GM23338 (cell line): ENCODE measurements at regions not wholly inside any gene's neighbourhood (a gene's known extent, or its start where the extent isn't known, plus 50 kb on each side); places are given as distances from the start of the nearest gene placed in this dataset.

Experiments used
- ATAC-seq: fragments of 200-7000 bp; cut with Tn5 transposase; 3 replicates; pipeline ENCODE4 v1.9.1; 2020
- DNase-seq: peaks from one replicate; pipeline ENCODE4 v3.0.0-alpha.2; 2015; ENCODE audit warnings: low spot score
- H2AFZ ChIP-seq: fragments of 200-600 bp; sonication (generic); 2 replicates; pipeline ENCODE4 v1.8.0; 2016; ENCODE audit warnings: antibody characterized with exemption, mild to moderate bottlenecking, moderate library complexity
- H3F3A ChIP-seq: fragments of 200-600 bp; sonication (generic); replicated peaks from 2 replicates; pipeline ENCODE4 v1.8.0; 2017; ENCODE audit warnings: antibody characterized with exemption, mixed run types, low read depth
- H3K27ac ChIP-seq: fragments of 200-600 bp; sonication (generic); 2 replicates; pipeline ENCODE4 v1.6.1; 2016; ENCODE audit warnings: low read depth
- H3K27me3 ChIP-seq: fragments of 200-600 bp; sonication (generic); 2 replicates; pipeline ENCODE4 v1.8.0; 2016; ENCODE audit warnings: mild to moderate bottlenecking, mixed run types, moderate library complexity; ENCODE audit not compliant: insufficient read depth
- H3K36me3 ChIP-seq: fragments of 200-600 bp; sonication (generic); 2 replicates; pipeline ENCODE4 v1.8.0; 2016; ENCODE audit warnings: mild to moderate bottlenecking; ENCODE audit not compliant: insufficient read depth
- H3K4me1 ChIP-seq: fragments of 200-600 bp; sonication (generic); 2 replicates; pipeline ENCODE4 v1.8.0; 2016; ENCODE audit warnings: mild to moderate bottlenecking, moderate library complexity; ENCODE audit not compliant: insufficient read depth
- H3K4me2 ChIP-seq: fragments of 200-600 bp; sonication (generic); 2 replicates; pipeline ENCODE4 v1.7.1; 2017; ENCODE audit warnings: mixed run types
- H3K4me3 ChIP-seq: fragments of 200-600 bp; sonication (generic); 2 replicates; pipeline ENCODE4 v1.6.1; 2016; ENCODE audit warnings: mixed run types
- H3K79me2 ChIP-seq: fragments of 200-600 bp; sonication (generic); replicated peaks from 2 replicates; pipeline ENCODE4 v1.8.0; 2017; ENCODE audit warnings: mild to moderate bottlenecking; ENCODE audit not compliant: insufficient read depth
- H3K9me2 ChIP-seq: fragments of 200-600 bp; sonication (generic); 2 replicates; pipeline ENCODE4 v1.8.0; 2017; ENCODE audit not compliant: insufficient read depth
- H4K20me1 ChIP-seq: fragments of 200-600 bp; sonication (generic); replicated peaks from 2 replicates; pipeline ENCODE4 v1.8.0; 2017; ENCODE audit warnings: mild to moderate bottlenecking; ENCODE audit not compliant: insufficient read depth
- H3K27ac Mint-ChIP-seq: 2 replicates; pipeline ENCODE4 v1.8.0; 2020; ENCODE audit warnings: inconsistent platforms, mild to moderate bottlenecking, moderate library complexity, mixed read lengths
- H3K27me3 Mint-ChIP-seq: 3 replicates; pipeline ENCODE4 v1.8.0; 2022; ENCODE audit warnings: low read depth, mild to moderate bottlenecking, moderate library complexity, mixed read lengths, inconsistent platforms; ENCODE audit not compliant: insufficient read depth, poor library complexity
- H3K36me3 Mint-ChIP-seq: 3 replicates; pipeline ENCODE4 v1.8.0; 2021; ENCODE audit warnings: low read depth, mild to moderate bottlenecking, inconsistent platforms, moderate library complexity, mixed read lengths
- H3K4me1 Mint-ChIP-seq: 3 replicates; pipeline ENCODE4 v1.8.0; 2020; ENCODE audit warnings: mild to moderate bottlenecking, inconsistent platforms, mixed read lengths
- H3K4me3 Mint-ChIP-seq: 3 replicates; pipeline ENCODE4 v1.8.0; 2021; ENCODE audit warnings: moderate library complexity, mild to moderate bottlenecking, inconsistent platforms, mixed read lengths
- H3K9me3 Mint-ChIP-seq: 3 replicates; pipeline ENCODE4 v1.8.0; 2020; ENCODE audit warnings: moderate library complexity, mild to moderate bottlenecking, inconsistent platforms, mixed read lengths
- ETS1 ChIP-seq: IDR thresholded peaks from 2 replicates; pipeline ENCODE4 v1.6.1; 2016; ENCODE audit warnings: antibody characterized with exemption
- EZH2phosphoT487 ChIP-seq: fragments of 200-600 bp; sonication (generic); IDR thresholded peaks from one replicate; pipeline ENCODE4 v1.8.1; 2018; ENCODE audit warnings: antibody characterized with exemption; ENCODE audit not compliant: unreplicated experiment
- JUNB ChIP-seq: IDR thresholded peaks from one replicate; pipeline ENCODE4 v1.6.1; 2016; ENCODE audit warnings: antibody characterized with exemption; ENCODE audit not compliant: unreplicated experiment
- NANOG ChIP-seq: IDR thresholded peaks from 2 replicates; pipeline ENCODE4 v1.6.1; 2016; ENCODE audit warnings: antibody characterized with exemption, borderline replicate concordance
- POLR2AphosphoS5 ChIP-seq: IDR thresholded peaks from 2 replicates; pipeline ENCODE4 v1.6.1; 2016; ENCODE audit warnings: antibody characterized with exemption, low read depth
- ZNF331 ChIP-seq: fragments of 250-450 bp; sonication (Bioruptor Pico); IDR thresholded peaks from 2 replicates; pipeline ENCODE4 v1.5.0; 2020; ENCODE audit warnings: low read depth, mild to moderate bottlenecking, moderate library complexity
- TF ChIP-seq, protein P1 (sequence below): fragments of 250-450 bp; sonication (Bioruptor Pico); IDR thresholded peaks from 2 replicates; pipeline ENCODE4 v1.5.0; 2020; ENCODE audit warnings: mild to moderate bottlenecking, moderate library complexity

DNA sequence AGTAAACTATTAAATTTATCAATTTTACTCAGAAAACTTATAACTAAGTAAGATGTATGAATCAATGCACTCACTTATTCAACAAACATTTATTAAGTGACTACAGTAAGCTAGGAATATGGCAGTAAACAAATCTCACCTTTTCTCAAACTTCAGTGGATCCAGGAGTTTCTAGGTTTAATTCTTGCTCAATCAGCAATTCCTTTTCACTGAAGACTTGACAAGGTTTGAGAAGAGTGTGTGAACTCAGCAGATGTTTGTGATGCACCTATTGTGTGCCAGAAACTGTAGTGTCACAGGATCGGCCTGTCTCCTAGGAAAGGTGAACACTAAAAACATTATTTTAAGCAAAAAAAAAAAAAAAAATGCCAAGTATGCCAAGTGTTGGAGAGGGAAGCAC, 167.8 kb downstream of the ALG10 start (continued):
- TF ChIP-seq, protein P1, sequence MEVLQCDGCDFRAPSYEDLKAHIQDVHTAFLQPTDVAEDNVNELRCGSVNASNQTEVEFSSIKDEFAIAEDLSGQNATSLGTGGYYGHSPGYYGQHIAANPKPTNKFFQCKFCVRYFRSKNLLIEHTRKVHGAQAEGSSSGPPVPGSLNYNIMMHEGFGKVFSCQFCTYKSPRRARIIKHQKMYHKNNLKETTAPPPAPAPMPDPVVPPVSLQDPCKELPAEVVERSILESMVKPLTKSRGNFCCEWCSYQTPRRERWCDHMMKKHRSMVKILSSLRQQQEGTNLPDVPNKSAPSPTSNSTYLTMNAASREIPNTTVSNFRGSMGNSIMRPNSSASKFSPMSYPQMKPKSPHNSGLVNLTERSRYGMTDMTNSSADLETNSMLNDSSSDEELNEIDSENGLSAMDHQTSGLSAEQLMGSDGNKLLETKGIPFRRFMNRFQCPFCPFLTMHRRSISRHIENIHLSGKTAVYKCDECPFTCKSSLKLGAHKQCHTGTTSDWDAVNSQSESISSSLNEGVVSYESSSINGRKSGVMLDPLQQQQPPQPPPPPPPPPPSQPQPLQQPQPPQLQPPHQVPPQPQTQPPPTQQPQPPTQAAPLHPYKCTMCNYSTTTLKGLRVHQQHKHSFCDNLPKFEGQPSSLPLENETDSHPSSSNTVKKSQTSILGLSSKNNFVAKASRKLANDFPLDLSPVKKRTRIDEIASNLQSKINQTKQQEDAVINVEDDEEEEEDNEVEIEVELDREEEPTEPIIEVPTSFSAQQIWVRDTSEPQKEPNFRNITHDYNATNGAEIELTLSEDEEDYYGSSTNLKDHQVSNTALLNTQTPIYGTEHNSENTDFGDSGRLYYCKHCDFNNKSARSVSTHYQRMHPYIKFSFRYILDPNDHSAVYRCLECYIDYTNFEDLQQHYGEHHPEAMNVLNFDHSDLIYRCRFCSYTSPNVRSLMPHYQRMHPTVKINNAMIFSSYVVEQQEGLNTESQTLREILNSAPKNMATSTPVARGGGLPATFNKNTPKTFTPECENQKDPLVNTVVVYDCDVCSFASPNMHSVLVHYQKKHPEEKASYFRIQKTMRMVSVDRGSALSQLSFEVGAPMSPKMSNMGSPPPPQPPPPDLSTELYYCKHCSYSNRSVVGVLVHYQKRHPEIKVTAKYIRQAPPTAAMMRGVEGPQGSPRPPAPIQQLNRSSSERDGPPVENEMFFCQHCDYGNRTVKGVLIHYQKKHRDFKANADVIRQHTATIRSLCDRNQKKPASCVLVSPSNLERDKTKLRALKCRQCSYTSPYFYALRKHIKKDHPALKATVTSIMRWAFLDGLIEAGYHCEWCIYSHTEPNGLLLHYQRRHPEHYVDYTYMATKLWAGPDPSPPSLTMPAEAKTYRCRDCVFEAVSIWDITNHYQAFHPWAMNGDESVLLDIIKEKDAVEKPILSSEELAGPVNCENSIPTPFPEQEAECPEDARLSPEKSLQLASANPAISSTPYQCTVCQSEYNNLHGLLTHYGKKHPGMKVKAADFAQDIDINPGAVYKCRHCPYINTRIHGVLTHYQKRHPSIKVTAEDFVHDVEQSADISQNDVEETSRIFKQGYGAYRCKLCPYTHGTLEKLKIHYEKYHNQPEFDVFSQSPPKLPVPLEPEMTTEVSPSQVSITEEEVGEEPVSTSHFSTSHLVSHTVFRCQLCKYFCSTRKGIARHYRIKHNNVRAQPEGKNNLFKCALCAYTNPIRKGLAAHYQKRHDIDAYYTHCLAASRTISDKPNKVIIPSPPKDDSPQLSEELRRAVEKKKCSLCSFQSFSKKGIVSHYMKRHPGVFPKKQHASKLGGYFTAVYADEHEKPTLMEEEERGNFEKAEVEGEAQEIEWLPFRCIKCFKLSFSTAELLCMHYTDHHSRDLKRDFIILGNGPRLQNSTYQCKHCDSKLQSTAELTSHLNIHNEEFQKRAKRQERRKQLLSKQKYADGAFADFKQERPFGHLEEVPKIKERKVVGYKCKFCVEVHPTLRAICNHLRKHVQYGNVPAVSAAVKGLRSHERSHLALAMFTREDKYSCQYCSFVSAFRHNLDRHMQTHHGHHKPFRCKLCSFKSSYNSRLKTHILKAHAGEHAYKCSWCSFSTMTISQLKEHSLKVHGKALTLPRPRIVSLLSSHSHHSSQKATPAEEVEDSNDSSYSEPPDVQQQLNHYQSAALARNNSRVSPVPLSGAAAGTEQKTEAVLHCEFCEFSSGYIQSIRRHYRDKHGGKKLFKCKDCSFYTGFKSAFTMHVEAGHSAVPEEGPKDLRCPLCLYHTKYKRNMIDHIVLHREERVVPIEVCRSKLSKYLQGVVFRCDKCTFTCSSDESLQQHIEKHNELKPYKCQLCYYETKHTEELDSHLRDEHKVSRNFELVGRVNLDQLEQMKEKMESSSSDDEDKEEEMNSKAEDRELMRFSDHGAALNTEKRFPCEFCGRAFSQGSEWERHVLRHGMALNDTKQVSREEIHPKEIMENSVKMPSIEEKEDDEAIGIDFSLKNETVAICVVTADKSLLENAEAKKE (CRISPR knock-in tag) = no peak
- TF ChIP-seq EZH2phosphoT487 (no peak), ETS1 (no peak), JUNB (no peak), POLR2AphosphoS5 (no peak), NANOG (no peak)

DNA sequence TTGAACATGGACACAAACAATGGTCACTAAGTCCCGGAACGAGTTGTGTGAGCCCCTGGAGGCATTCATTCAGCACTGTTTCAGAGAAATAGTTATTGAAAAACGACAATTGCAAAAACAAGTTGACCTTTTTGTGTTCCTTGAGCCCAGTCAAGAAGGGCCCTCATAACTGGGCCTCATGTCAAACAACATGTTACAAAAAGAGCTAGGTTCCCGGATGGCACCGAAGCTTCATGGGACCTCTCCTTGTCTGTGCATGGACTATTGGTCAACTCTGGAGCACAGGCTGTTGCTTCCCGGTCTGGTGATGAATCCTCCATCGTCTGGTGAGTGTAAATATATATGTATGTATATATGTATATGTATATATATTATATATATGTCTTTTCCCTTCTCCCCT, 176.6 kb downstream of the ALG10 start:
- Histone ChIP-seq H3K9me2 (no peaks in the 10 kb centered on the region), H3K36me3 (no peaks in the 10 kb centered on the region; the same call in 1 of the 2 replicates), H3F3A (no peaks in the 10 kb centered on the region), H2AFZ (no peak overlapping the region), H3K27ac (no peak overlapping the region), H3K4me1 (no peaks in the 10 kb centered on the region), H3K4me2 (no peak overlapping the region), H3K4me3 (no peak overlapping the region), H3K27me3 (no peaks in the 10 kb centered on the region), H3K79me2 (no peaks in the 10 kb centered on the region), H4K20me1 (no peaks in the 10 kb centered on the region)
- TF ChIP-seq ZNF331 (CRISPR knock-in tag) (no peak), POLR2AphosphoS5 (no peak)
- TF ChIP-seq, protein P1 (CRISPR knock-in tag) = no peak
- H3K36me3 Mint-ChIP-seq = peaks cover 18% of the 10 kb centered on the region
- peaks cover 89% of the 10 kb centered on the region for H3K9me3 Mint-ChIP-seq
- H3K4me1 Mint-ChIP-seq = no peaks in the 10 kb centered on the region
- ATAC-seq (no peak), DNase-seq (no peak)
- peaks cover 3% of the 10 kb centered on the region for H3K27me3 Mint-ChIP-seq
- no peak overlapping the region for H3K4me3 Mint-ChIP-seq
- H3K27ac Mint-ChIP-seq = no peak overlapping the region
